ENCODE measurements at regions not wholly inside any gene's neighbourhood (a gene's known extent, or its start where the extent isn't known, plus 50 kb on each side); places are given as distances from the start of the nearest gene placed in this dataset.

DNA sequence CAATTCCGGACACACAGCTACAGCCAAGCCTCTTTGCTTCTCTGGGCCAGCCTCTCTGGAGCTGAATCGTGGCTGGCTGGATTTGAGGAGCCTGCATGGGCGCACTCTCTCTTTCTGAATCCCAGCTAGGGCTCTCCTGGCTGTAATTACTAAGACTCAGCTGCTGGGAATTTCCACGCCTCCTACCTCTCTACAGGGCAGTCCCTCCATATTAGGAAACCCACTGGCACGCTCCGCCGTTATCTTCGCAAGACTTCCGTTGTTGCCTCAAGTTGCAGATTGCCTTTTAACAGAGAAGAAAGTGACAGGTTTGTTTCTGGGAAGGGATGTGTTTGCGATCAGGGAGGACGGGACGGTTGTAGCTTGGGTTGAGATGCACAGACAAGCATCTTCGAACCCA is 188.4 kb upstream of the NLRP1 start:
- Histone ChIP-seq H3K4me2 (ENCODE audit: low read depth, low read length, poor library complexity, severe bottlenecking) (no peak overlapping the region), H3K27ac (ENCODE audit: low read length) (no peak overlapping the region), H3K9ac (ENCODE audit: low read length) (no peak overlapping the region), H3K9me3 (ENCODE audit: low read length) (no peaks in the 10 kb centered on the region), H3K27me3 (ENCODE audit: low read length) (no peaks in the 10 kb centered on the region), H3K9me2 (replicated peaks; ENCODE audit: insufficient read depth, low read length) (no peaks in the 10 kb centered on the region), H2AFZ (ENCODE audit: low read length) (no peak overlapping the region), H3K4me3 (ENCODE audit: low read length) (no peak overlapping the region), H4K20me1 (ENCODE audit: insufficient read depth, low read depth, low read length) (no peaks in the 10 kb centered on the region), H3K79me2 (ENCODE audit: low read length) (no peaks in the 10 kb centered on the region), H3K4me1 (ENCODE audit: low read length) (no peaks in the 10 kb centered on the region), H3K36me3 (ENCODE audit: insufficient read depth, low read length) (no peaks in the 10 kb centered on the region)
- no peak for DNase-seq

DNA sequence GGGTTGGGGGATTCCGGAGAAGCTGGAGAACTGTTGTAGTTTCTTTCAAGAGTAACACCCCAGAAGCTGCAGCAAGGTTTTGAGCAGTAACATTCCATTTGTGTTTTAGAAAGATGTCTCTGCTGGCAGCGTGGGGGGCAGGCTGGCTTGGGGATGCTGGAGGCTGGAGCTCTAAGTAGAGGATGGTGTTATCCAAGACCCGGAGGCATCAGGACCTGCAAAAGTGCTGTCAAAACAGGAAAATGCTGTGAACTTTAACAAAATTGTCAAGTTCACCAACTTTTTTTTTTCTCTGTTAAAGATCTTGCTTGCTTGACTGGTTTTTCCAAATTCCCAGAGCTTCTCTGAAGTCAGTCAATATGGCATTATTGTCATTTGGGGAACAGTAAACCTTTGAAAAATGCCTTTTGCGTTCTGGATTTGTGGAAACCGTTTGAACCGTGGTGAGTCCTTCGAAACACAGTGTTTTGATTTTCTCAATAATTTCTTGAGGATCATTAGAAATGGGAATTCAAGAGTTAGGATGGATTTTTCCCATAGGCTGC is 189.6 kb upstream of the NLRP1 start:
- Histone ChIP-seq H3K9me3 (ENCODE audit: low read length) (no peaks in the 10 kb centered on the region), H2AFZ (ENCODE audit: low read length) (no peak overlapping the region), H3K27me3 (ENCODE audit: low read length) (no peaks in the 10 kb centered on the region), H3K79me2 (ENCODE audit: low read length) (no peaks in the 10 kb centered on the region), H3K9ac (ENCODE audit: low read length) (no peak overlapping the region), H3K36me3 (ENCODE audit: insufficient read depth, low read length) (no peaks in the 10 kb centered on the region), H3K27ac (ENCODE audit: low read length) (no peak overlapping the region), H4K20me1 (ENCODE audit: insufficient read depth, low read depth, low read length) (no peaks in the 10 kb centered on the region), H3K9me2 (replicated peaks; ENCODE audit: insufficient read depth, low read length) (no peaks in the 10 kb centered on the region), H3K4me1 (ENCODE audit: low read length) (no peaks in the 10 kb centered on the region), H3K4me2 (ENCODE audit: low read depth, low read length, poor library complexity, severe bottlenecking) (no peak overlapping the region), H3K4me3 (ENCODE audit: low read length) (no peak overlapping the region)
- DNase-seq, result peak; percentile 26

DNA sequence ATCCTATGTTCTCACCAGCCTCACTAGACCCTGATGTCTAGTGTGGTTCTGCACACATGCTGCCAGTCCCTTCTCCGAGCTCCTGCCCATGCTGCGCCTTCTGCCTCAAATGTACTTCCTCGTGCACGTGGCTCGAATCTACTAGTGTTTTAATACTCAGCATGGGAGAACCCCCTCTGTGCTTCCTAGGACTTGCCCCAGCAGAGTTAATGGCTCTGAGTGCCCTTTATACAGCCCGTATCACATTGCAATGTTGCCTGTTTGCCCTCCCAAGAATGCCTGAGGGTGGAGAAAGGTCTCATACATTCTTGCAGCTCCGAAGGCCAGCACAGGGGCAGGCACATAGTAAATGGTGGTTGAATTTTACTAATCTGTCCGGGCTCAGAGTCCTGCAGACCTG is 190.8 kb upstream of the NLRP1 start:
- Histone ChIP-seq H3K79me2 (ENCODE audit: low read length) (no peaks in the 10 kb centered on the region), H3K27ac (ENCODE audit: low read length) (no peak overlapping the region), H3K36me3 (ENCODE audit: insufficient read depth, low read length) (no peaks in the 10 kb centered on the region), H3K9me2 (replicated peaks; ENCODE audit: insufficient read depth, low read length) (no peaks in the 10 kb centered on the region), H2AFZ (ENCODE audit: low read length) (no peak overlapping the region), H3K27me3 (ENCODE audit: low read length) (no peaks in the 10 kb centered on the region), H3K4me2 (ENCODE audit: low read depth, low read length, poor library complexity, severe bottlenecking) (no peak overlapping the region), H4K20me1 (ENCODE audit: insufficient read depth, low read depth, low read length) (no peaks in the 10 kb centered on the region), H3K9me3 (ENCODE audit: low read length) (no peaks in the 10 kb centered on the region), H3K4me1 (ENCODE audit: low read length) (no peaks in the 10 kb centered on the region), H3K9ac (ENCODE audit: low read length) (no peak overlapping the region), H3K4me3 (ENCODE audit: low read length) (no peak overlapping the region)
- DNase-seq, result no peak

DNA sequence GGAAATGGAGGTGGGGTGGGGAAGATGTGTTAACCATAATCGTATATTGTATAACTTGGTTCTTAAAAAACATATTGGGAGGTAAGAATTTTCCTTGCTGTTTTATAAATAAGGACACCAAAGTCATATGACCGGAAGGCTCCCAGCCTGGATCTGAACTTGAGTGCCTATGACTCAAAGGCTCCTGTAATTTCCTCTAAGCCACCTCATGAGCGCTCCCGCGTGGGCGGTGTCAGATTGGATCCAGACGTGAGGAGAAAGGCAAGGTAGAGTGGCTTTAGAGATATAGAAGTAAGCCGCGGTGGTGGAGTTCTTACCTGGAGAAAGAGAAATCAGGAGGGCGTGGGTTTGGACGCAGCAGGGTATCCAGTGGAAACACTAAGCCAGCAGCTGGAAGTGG is 196.2 kb upstream of the NLRP1 start:
- Histone ChIP-seq H3K4me3 (ENCODE audit: low read length) (no peak overlapping the region), H3K4me1 (ENCODE audit: low read length) (peaks cover 6% of the 10 kb centered on the region), H3K9ac (ENCODE audit: low read length) (no peak overlapping the region), H4K20me1 (ENCODE audit: insufficient read depth, low read depth, low read length) (no peaks in the 10 kb centered on the region), H3K27ac (ENCODE audit: low read length) (no peak overlapping the region), H3K79me2 (ENCODE audit: low read length) (no peaks in the 10 kb centered on the region), H3K9me3 (ENCODE audit: low read length) (no peaks in the 10 kb centered on the region), H2AFZ (ENCODE audit: low read length) (no peak overlapping the region), H3K36me3 (ENCODE audit: insufficient read depth, low read length) (no peaks in the 10 kb centered on the region), H3K4me2 (ENCODE audit: low read depth, low read length, poor library complexity, severe bottlenecking) (no peak overlapping the region), H3K9me2 (replicated peaks; ENCODE audit: insufficient read depth, low read length) (no peaks in the 10 kb centered on the region), H3K27me3 (ENCODE audit: low read length) (no peaks in the 10 kb centered on the region)
- DNase-seq, result no peak

DNA sequence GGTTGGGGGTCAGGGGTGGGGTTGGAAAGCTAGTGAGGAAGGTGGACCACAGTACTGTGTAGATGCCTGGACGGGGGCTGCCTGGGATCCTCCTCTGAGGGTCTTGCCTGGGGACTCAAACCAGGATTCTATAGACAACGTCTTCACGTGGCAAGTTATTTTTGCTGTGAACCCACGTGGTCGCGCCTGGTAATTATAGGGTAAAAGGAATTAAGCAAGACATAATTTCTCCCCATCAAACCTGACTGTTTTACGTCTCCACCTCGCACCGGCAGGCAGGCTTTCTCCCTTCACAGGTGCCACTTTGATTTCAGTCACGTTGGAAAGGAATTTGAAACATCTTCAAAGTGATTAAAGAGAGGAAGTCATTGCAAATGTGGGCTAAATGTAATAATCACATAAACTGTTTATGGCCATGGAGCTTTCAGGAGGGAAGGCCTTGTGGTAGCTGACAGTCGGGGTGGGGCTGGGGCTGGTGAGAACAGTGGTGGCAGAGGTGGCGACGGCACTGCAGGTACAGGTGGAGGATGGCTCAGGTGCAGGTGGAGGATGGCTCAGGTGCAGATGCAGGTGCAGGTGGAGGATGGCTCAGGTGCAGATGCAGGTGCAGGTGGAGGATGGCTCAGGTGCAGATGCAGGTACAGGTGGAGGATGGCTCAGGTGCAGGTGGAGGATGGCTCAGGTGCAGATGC is 197.1 kb upstream of the NLRP1 start:
- no peak overlapping the region for H3K27ac ChIP-seq (ENCODE audit: low read length)
- H4K20me1 ChIP-seq (ENCODE audit: insufficient read depth, low read depth, low read length), result no peaks in the 10 kb centered on the region
- peaks cover 15% of the 10 kb centered on the region for H3K4me1 ChIP-seq (ENCODE audit: low read length)
- no peaks in the 10 kb centered on the region for H3K36me3 ChIP-seq (ENCODE audit: insufficient read depth, low read length)
- no peak overlapping the region for H3K9ac ChIP-seq (ENCODE audit: low read length)
- H2AFZ ChIP-seq (ENCODE audit: low read length), result no peak overlapping the region
- H3K4me2 ChIP-seq (ENCODE audit: low read depth, low read length, poor library complexity, severe bottlenecking), result no peak overlapping the region
- H3K9me2 ChIP-seq (replicated peaks; ENCODE audit: insufficient read depth, low read length), result no peaks in the 10 kb centered on the region
- no peak for DNase-seq
- no peaks in the 10 kb centered on the region for H3K79me2 ChIP-seq (ENCODE audit: low read length)
- no peak overlapping the region for H3K4me3 ChIP-seq (ENCODE audit: low read length)
- no peaks in the 10 kb centered on the region for H3K27me3 ChIP-seq (ENCODE audit: low read length)
- no peaks in the 10 kb centered on the region for H3K9me3 ChIP-seq (ENCODE audit: low read length)

DNA sequence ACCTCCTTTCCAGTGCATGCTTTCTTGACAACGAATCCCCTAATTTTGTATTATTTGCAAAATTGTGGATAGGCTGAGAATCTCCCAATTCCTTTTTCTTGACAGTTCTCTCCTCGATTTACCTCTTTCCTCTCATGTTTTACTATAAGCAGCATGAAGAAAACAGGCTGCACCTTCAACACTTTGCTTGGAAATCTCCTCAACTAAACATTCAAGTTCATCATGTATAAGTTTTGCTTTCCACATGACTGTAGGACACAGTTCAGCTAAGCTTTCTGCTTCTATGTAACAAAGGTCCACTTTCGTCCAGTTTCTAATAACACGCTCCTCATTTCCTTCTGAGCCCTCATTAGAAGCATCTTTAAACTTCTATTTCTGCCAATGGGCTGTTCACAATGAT is 199.0 kb upstream of the NLRP1 start:
- H3K27ac ChIP-seq (ENCODE audit: low read length), result no peak overlapping the region
- DNase-seq, result no peak
- H3K79me2 ChIP-seq (ENCODE audit: low read length), result no peaks in the 10 kb centered on the region
- H4K20me1 ChIP-seq (ENCODE audit: insufficient read depth, low read depth, low read length), result no peaks in the 10 kb centered on the region
- no peaks in the 10 kb centered on the region for H3K9me2 ChIP-seq (replicated peaks; ENCODE audit: insufficient read depth, low read length)
- H3K27me3 ChIP-seq (ENCODE audit: low read length), result no peaks in the 10 kb centered on the region
- no peaks in the 10 kb centered on the region for H3K9me3 ChIP-seq (ENCODE audit: low read length)
- no peaks in the 10 kb centered on the region for H3K36me3 ChIP-seq (ENCODE audit: insufficient read depth, low read length)
- peaks cover 21% of the 10 kb centered on the region for H3K4me1 ChIP-seq (ENCODE audit: low read length)
- H3K9ac ChIP-seq (ENCODE audit: low read length), result no peak overlapping the region
- H3K4me3 ChIP-seq (ENCODE audit: low read length), result no peak overlapping the region
- H2AFZ ChIP-seq (ENCODE audit: low read length), result no peak overlapping the region
- no peak overlapping the region for H3K4me2 ChIP-seq (ENCODE audit: low read depth, low read length, poor library complexity, severe bottlenecking)

DNA sequence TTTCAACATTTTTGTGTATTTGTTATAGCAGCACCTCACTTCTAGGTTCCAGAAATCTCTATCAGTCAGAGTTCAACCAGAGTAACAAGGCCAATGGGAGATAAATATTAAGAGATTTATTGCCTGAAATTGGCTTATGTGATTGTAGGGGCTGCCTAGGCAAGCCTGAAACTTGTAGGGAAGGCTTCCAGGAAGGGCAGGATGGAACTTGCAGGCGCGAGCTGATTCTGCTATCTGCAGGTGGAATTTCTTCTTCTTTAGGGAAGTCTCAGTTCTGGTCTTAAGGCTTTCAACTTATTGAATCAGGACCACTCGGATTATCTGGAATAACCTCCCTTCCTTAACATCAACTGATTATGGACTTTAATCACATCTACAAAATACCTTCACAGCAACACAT is 199.5 kb upstream of the NLRP1 start:
- Histone ChIP-seq H3K4me3 (ENCODE audit: low read length) (no peak overlapping the region), H2AFZ (ENCODE audit: low read length) (no peak overlapping the region), H3K9ac (ENCODE audit: low read length) (no peak overlapping the region), H4K20me1 (ENCODE audit: insufficient read depth, low read depth, low read length) (no peaks in the 10 kb centered on the region), H3K9me2 (replicated peaks; ENCODE audit: insufficient read depth, low read length) (no peaks in the 10 kb centered on the region), H3K4me1 (ENCODE audit: low read length) (peaks cover 21% of the 10 kb centered on the region), H3K79me2 (ENCODE audit: low read length) (no peaks in the 10 kb centered on the region), H3K4me2 (ENCODE audit: low read depth, low read length, poor library complexity, severe bottlenecking) (no peak overlapping the region), H3K27me3 (ENCODE audit: low read length) (no peaks in the 10 kb centered on the region), H3K9me3 (ENCODE audit: low read length) (no peaks in the 10 kb centered on the region), H3K27ac (ENCODE audit: low read length) (no peak overlapping the region), H3K36me3 (ENCODE audit: insufficient read depth, low read length) (no peaks in the 10 kb centered on the region)
- no peak for DNase-seq

DNA sequence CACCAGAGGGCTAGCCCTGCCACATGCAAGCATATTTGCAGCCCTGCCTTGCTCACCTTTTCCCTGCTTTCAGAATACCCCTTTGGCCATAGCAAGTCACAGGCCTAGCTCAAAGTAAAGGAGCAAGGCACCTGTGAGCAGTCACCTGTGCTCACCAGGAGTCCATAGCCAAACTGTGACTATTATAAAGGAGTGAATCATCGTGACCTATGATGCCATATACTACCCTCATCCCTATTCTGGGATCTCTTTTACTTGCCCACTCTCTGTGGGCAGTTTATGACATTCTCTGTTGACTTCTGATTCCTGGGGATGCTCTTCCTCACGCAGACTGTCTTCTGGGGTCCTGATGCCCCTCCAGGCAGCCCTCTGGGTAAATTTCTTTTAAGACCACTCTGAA is 200.5 kb upstream of the NLRP1 start:
- Histone ChIP-seq H3K36me3 (ENCODE audit: insufficient read depth, low read length) (no peaks in the 10 kb centered on the region), H3K27ac (ENCODE audit: low read length) (no peak overlapping the region), H4K20me1 (ENCODE audit: insufficient read depth, low read depth, low read length) (no peaks in the 10 kb centered on the region), H3K9me3 (ENCODE audit: low read length) (no peaks in the 10 kb centered on the region), H3K27me3 (ENCODE audit: low read length) (no peaks in the 10 kb centered on the region), H3K4me1 (ENCODE audit: low read length) (peaks cover 21% of the 10 kb centered on the region), H2AFZ (ENCODE audit: low read length) (no peak overlapping the region), H3K9ac (ENCODE audit: low read length) (no peak overlapping the region), H3K4me3 (ENCODE audit: low read length) (no peak overlapping the region), H3K9me2 (replicated peaks; ENCODE audit: insufficient read depth, low read length) (no peaks in the 10 kb centered on the region), H3K79me2 (ENCODE audit: low read length) (no peaks in the 10 kb centered on the region), H3K4me2 (ENCODE audit: low read depth, low read length, poor library complexity, severe bottlenecking) (no peak overlapping the region)
- no peak for DNase-seq

Measured in Karpas-422 (cell line).